ENCODE measurements at regions not wholly inside any gene's neighbourhood (a gene's known extent, or its start where the extent isn't known, plus 50 kb on each side); places are given as distances from the start of the nearest gene placed in this dataset.

GRCh38 chrX:121832446-121832845 lies 785.0 kb downstream of the GLUD2 start:
- no CpG with 5 or more reads among the region's 1 CpG for WGBS (ENCODE audit: insufficient coverage, low lambda C conversion rate)
- Histone ChIP-seq H3K4me1 (ENCODE audit: control insufficient read depth, insufficient read depth, low read length) (no peaks in the 10 kb centered on the region), H3K4me3 (ENCODE audit: low read length) (no peak overlapping the region), H3K36me3 (ENCODE audit: control insufficient read depth, insufficient read depth, low read length) (no peaks in the 10 kb centered on the region), H3K27me3 (ENCODE audit: control insufficient read depth, insufficient read depth, low read length) (no peaks in the 10 kb centered on the region), H3K27ac (ENCODE audit: low read length) (no peak overlapping the region), H3K9me3 (ENCODE audit: control insufficient read depth, low read depth, low read length) (no peaks in the 10 kb centered on the region)
- no peak for DNase-seq

- WGBS (ENCODE audit: insufficient coverage, low lambda C conversion rate): no CpG with 5 or more reads among the region's 1 CpG
- no peaks in the 10 kb centered on the region for H3K27me3 ChIP-seq (ENCODE audit: control insufficient read depth, insufficient read depth, low read length)
- no peak for DNase-seq
- no peaks in the 10 kb centered on the region for H3K4me1 ChIP-seq (ENCODE audit: control insufficient read depth, insufficient read depth, low read length)
- H3K9me3 ChIP-seq (ENCODE audit: control insufficient read depth, low read depth, low read length): no peaks in the 10 kb centered on the region
- no peaks in the 10 kb centered on the region for H3K36me3 ChIP-seq (ENCODE audit: control insufficient read depth, insufficient read depth, low read length)
- no peak overlapping the region for H3K4me3 ChIP-seq (ENCODE audit: low read length)
- H3K27ac ChIP-seq (ENCODE audit: low read length): no peak overlapping the region
These were observed 788.6 kb downstream of the GLUD2 start for GRCh38 chrX:121836000-121836399.

- no peaks in the 10 kb centered on the region for H3K4me1 ChIP-seq (ENCODE audit: control insufficient read depth, insufficient read depth, low read length)
- no peaks in the 10 kb centered on the region for H3K27me3 ChIP-seq (ENCODE audit: control insufficient read depth, insufficient read depth, low read length)
- no peak overlapping the region for H3K27ac ChIP-seq (ENCODE audit: low read length)
- 80% methylated on average over 1 of the region's 2 CpGs for WGBS (ENCODE audit: insufficient coverage, low lambda C conversion rate)
- peaks cover 6% of the 10 kb centered on the region for H3K9me3 ChIP-seq (ENCODE audit: control insufficient read depth, low read depth, low read length)
- H3K4me3 ChIP-seq (ENCODE audit: low read length): no peak overlapping the region
- H3K36me3 ChIP-seq (ENCODE audit: control insufficient read depth, insufficient read depth, low read length): no peaks in the 10 kb centered on the region
- DNase-seq: no peak
These were observed 803.6 kb downstream of the GLUD2 start for GRCh38 chrX:121851033-121851432.

DNA sequence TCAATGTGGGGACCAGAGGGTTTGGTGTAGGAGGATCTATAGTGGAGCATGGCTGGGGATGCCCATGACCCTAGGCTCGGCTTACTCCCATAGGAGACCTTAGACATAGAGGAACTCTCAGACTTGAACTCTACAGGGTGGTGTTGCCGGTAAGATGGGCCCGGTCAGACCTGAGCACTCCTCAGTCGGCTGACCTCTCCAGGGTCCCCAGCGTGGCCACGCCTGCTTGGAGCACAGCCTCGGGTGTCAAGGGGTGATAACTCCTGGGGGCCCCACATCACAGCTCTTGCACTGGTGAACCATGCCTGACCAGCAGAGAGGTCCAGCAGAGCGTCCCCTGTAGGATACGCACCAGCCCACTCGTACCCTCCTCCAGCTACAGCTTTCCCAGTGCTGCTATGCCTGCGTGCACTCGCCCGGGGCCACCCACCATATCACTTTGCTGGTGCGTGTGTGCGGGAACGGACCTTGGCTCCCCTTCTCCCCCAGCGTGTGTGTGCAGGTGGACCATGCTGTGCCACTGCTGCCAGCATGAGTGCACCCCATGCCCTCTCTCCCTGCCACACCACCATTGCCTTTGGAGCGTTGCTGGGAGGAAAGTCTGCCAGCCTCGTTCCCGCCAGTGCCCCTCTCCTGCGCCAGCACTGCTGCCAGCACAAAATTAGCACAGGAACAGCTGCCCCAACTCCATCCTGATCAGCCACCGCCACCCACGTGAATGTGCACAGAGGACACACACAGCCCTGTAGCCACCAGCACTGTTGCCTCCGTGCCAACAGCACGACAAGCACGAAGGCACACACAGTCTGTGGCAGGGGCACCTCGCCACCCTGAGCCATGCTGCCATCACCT lies 806.6 kb downstream of the GLUD2 start:
- no peaks in the 10 kb centered on the region for H3K36me3 ChIP-seq (ENCODE audit: control insufficient read depth, insufficient read depth, low read length)
- peaks cover 6% of the 10 kb centered on the region for H3K9me3 ChIP-seq (ENCODE audit: control insufficient read depth, low read depth, low read length)
- H3K27ac ChIP-seq (ENCODE audit: low read length): no peak overlapping the region
- H3K4me1 ChIP-seq (ENCODE audit: control insufficient read depth, insufficient read depth, low read length): no peaks in the 10 kb centered on the region
- no peaks in the 10 kb centered on the region for H3K27me3 ChIP-seq (ENCODE audit: control insufficient read depth, insufficient read depth, low read length)
- no peak overlapping the region for H3K4me3 ChIP-seq (ENCODE audit: low read length)
- no peak for DNase-seq
- no CpG with 5 or more reads among the region's 27 CpGs for WGBS (ENCODE audit: insufficient coverage, low lambda C conversion rate)

DNA sequence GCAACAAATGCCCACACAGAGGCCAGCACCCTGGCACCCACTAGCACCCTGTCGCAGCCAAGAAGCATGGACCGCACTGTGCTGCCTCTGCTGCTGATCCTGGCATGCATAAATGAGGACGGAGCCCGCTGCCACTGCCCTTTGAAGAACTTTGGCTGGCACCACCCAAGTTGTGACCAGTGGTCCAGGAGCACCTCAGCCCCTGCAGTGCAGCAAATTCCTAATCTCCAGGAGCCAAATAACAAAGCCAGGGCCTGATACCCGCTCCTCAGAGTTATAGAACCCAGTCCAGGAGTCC lies 807.2 kb downstream of the GLUD2 start:
- no peak for DNase-seq
- WGBS (ENCODE audit: insufficient coverage, low lambda C conversion rate): no CpG with 5 or more reads among the region's 5 CpGs
- Histone ChIP-seq H3K27me3 (ENCODE audit: control insufficient read depth, insufficient read depth, low read length) (no peaks in the 10 kb centered on the region), H3K4me1 (ENCODE audit: control insufficient read depth, insufficient read depth, low read length) (no peaks in the 10 kb centered on the region), H3K9me3 (ENCODE audit: control insufficient read depth, low read depth, low read length) (peaks cover 6% of the 10 kb centered on the region), H3K27ac (ENCODE audit: low read length) (no peak overlapping the region), H3K36me3 (ENCODE audit: control insufficient read depth, insufficient read depth, low read length) (no peaks in the 10 kb centered on the region), H3K4me3 (ENCODE audit: low read length) (no peak overlapping the region)

DNA sequence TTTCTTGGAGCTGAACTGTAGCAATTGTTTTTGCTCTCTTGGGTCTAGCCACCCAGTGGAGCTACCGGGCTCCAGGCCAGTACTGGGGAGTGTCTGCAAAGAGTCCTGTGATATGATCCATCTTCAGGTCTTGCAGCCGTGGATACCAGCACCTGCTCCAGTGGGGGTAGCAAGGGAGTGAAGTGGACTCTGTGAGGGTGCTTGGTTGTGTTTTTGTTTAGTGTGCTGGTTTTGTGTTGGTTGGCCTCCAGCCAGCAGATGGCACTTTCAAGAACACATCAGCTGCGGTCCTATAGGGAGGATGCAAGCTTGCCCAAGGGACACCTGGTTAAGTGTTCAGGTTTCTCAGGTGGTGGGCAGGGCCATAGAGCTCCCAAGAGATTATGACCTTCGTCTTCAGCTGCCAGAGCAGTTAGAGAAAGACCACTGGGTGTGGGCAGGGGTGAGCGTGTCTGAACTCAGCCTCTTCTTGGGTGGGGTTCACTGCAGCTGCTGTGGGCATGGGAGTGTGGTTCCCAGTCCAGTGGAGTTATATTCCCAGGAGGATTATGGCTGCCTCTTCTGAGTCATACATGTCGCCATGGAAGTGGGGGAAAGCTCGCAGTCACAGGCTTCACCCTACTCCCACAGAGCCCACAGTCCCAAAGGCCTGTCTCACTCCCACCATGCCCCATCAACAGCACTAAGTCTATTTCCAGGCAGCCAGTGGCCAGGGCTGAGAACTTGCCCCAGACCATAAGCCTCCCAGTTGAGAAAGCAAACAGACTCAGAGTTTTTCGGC lies 811.6 kb downstream of the GLUD2 start:
- Histone ChIP-seq H3K9me3 (ENCODE audit: control insufficient read depth, low read depth, low read length) (peaks cover 2% of the 10 kb centered on the region), H3K4me3 (ENCODE audit: low read length) (no peak overlapping the region), H3K27ac (ENCODE audit: low read length) (no peak overlapping the region), H3K4me1 (ENCODE audit: control insufficient read depth, insufficient read depth, low read length) (no peaks in the 10 kb centered on the region), H3K36me3 (ENCODE audit: control insufficient read depth, insufficient read depth, low read length) (no peaks in the 10 kb centered on the region), H3K27me3 (ENCODE audit: control insufficient read depth, insufficient read depth, low read length) (no peaks in the 10 kb centered on the region)
- DNase-seq: no peak
- WGBS (ENCODE audit: insufficient coverage, low lambda C conversion rate): no CpG with 5 or more reads among the region's 8 CpGs

- no CpG with 5 or more reads among the region's 7 CpGs for WGBS (ENCODE audit: insufficient coverage, low lambda C conversion rate)
These were observed 816.6 kb downstream of the GLUD2 start for GRCh38 chrX:121863976-121864375.

GRCh38 chrX:121864561-121864960 lies 817.2 kb downstream of the GLUD2 start:
- WGBS (ENCODE audit: insufficient coverage, low lambda C conversion rate): no CpG with 5 or more reads among the region's 2 CpGs
- Histone ChIP-seq H3K4me1 (ENCODE audit: control insufficient read depth, insufficient read depth, low read length) (no peaks in the 10 kb centered on the region), H3K27ac (ENCODE audit: low read length) (no peak overlapping the region)

More at GRCh38 chrX:121863976-121864375, 816.6 kb downstream of the GLUD2 start:
- H3K4me1 ChIP-seq (ENCODE audit: control insufficient read depth, insufficient read depth, low read length): no peaks in the 10 kb centered on the region
- DNase-seq: no peak
- no peaks in the 10 kb centered on the region for H3K36me3 ChIP-seq (ENCODE audit: control insufficient read depth, insufficient read depth, low read length)
- H3K27me3 ChIP-seq (ENCODE audit: control insufficient read depth, insufficient read depth, low read length): no peaks in the 10 kb centered on the region
- H3K9me3 ChIP-seq (ENCODE audit: control insufficient read depth, low read depth, low read length): no peaks in the 10 kb centered on the region
- no peak overlapping the region for H3K4me3 ChIP-seq (ENCODE audit: low read length)
- no peak overlapping the region for H3K27ac ChIP-seq (ENCODE audit: low read length)

GRCh38 chrX:121869876-121870477 lies 822.6 kb downstream of the GLUD2 start:
- no peak overlapping the region for H3K27ac ChIP-seq (ENCODE audit: low read length)
- no peak for DNase-seq
- no peaks in the 10 kb centered on the region for H3K36me3 ChIP-seq (ENCODE audit: control insufficient read depth, insufficient read depth, low read length)
- WGBS (ENCODE audit: insufficient coverage, low lambda C conversion rate): no CpG with 5 or more reads among the region's 18 CpGs
- no peaks in the 10 kb centered on the region for H3K4me1 ChIP-seq (ENCODE audit: control insufficient read depth, insufficient read depth, low read length)
- H3K4me3 ChIP-seq (ENCODE audit: low read length): no peak overlapping the region
- H3K27me3 ChIP-seq (ENCODE audit: control insufficient read depth, insufficient read depth, low read length): no peaks in the 10 kb centered on the region
- H3K9me3 ChIP-seq (ENCODE audit: control insufficient read depth, low read depth, low read length): peaks cover 11% of the 10 kb centered on the region

More at GRCh38 chrX:121864561-121864960, 817.2 kb downstream of the GLUD2 start:
- no peaks in the 10 kb centered on the region for H3K9me3 ChIP-seq (ENCODE audit: control insufficient read depth, low read depth, low read length)
- no peak overlapping the region for H3K4me3 ChIP-seq (ENCODE audit: low read length)
- DNase-seq: no peak
- H3K36me3 ChIP-seq (ENCODE audit: control insufficient read depth, insufficient read depth, low read length): no peaks in the 10 kb centered on the region
- H3K27me3 ChIP-seq (ENCODE audit: control insufficient read depth, insufficient read depth, low read length): no peaks in the 10 kb centered on the region

GRCh38 chrX:121871122-121871521 lies 823.7 kb downstream of the GLUD2 start:
- WGBS (ENCODE audit: insufficient coverage, low lambda C conversion rate): no CpG with 5 or more reads among the region's 12 CpGs

More at GRCh38 chrX:121871122-121871521, 823.7 kb downstream of the GLUD2 start:
- Histone ChIP-seq H3K27me3 (ENCODE audit: control insufficient read depth, insufficient read depth, low read length) (no peaks in the 10 kb centered on the region), H3K4me1 (ENCODE audit: control insufficient read depth, insufficient read depth, low read length) (no peaks in the 10 kb centered on the region), H3K27ac (ENCODE audit: low read length) (no peak overlapping the region), H3K9me3 (ENCODE audit: control insufficient read depth, low read depth, low read length) (peaks cover 11% of the 10 kb centered on the region), H3K4me3 (ENCODE audit: low read length) (no peak overlapping the region), H3K36me3 (ENCODE audit: control insufficient read depth, insufficient read depth, low read length) (no peaks in the 10 kb centered on the region)
- peak in 1 of 2 donors; percentile 5 for DNase-seq

Data from large intestine (tissue), 3 donors.